ENCODE measurements at regions not wholly inside any gene's neighbourhood (a gene's known extent, or its start where the extent isn't known, plus 50 kb on each side); places are given as distances from the start of the nearest gene placed in this dataset.

GRCh38 chr10:25094590-25094989, 78.2 kb downstream of the THNSL1 start:
- no peak for DNase-seq (ENCODE audit: low read depth)
- no peak for TF ChIP-seq CTCF (IDR thresholded peaks at IDR 0.05; ENCODE audit: insufficient read depth, low read depth, low read length, missing control alignments)
- H3K4me3 ChIP-seq (ENCODE audit: low read depth, low read length): no peak overlapping the region

- H3K4me3 ChIP-seq (ENCODE audit: low read depth, low read length): no peak overlapping the region
- no peak for DNase-seq (ENCODE audit: low read depth)
- TF ChIP-seq CTCF (IDR thresholded peaks at IDR 0.05; ENCODE audit: insufficient read depth, low read depth, low read length, missing control alignments): no peak
Observed at GRCh38 chr10:25097669-25098411, 77.0 kb upstream of the GPR158 start.

- no peak for TF ChIP-seq CTCF (IDR thresholded peaks at IDR 0.05; ENCODE audit: insufficient read depth, low read depth, low read length, missing control alignments)
Observed at GRCh38 chr10:25100141-25100540, 74.7 kb upstream of the GPR158 start.

GRCh38 chr10:25101461-25102146, 73.2 kb upstream of the GPR158 start:
- no peak for DNase-seq (ENCODE audit: low read depth)
- TF ChIP-seq CTCF (IDR thresholded peaks at IDR 0.05; ENCODE audit: insufficient read depth, low read depth, low read length, missing control alignments): no peak
- no peak overlapping the region for H3K4me3 ChIP-seq (ENCODE audit: low read depth, low read length)

More at GRCh38 chr10:25100141-25100540, 74.7 kb upstream of the GPR158 start:
- no peak for DNase-seq (ENCODE audit: low read depth)
- no peak overlapping the region for H3K4me3 ChIP-seq (ENCODE audit: low read depth, low read length)

- no peak overlapping the region for H3K4me3 ChIP-seq (ENCODE audit: low read depth, low read length)
- TF ChIP-seq CTCF (IDR thresholded peaks at IDR 0.05; ENCODE audit: insufficient read depth, low read depth, low read length, missing control alignments): no peak
- no peak for DNase-seq (ENCODE audit: low read depth)
Observed at GRCh38 chr10:25102147-25102822, 72.5 kb upstream of the GPR158 start.

GRCh38 chr10:25103703-25104102, 71.1 kb upstream of the GPR158 start:
- no peak overlapping the region for H3K4me3 ChIP-seq (ENCODE audit: low read depth, low read length)
- no peak for TF ChIP-seq CTCF (IDR thresholded peaks at IDR 0.05; ENCODE audit: insufficient read depth, low read depth, low read length, missing control alignments)
- DNase-seq (ENCODE audit: low read depth): no peak

Data from GM12865 (cell line).